Lung (tissue), 11 donors: ENCODE measurements at regions not wholly inside any gene's neighbourhood (a gene's known extent, or its start where the extent isn't known, plus 50 kb on each side); places are given as distances from the start of the nearest gene placed in this dataset.

ENCODE experiments used
- ATAC-seq: fragments of 200-7000 bp; cut with Tn5 transposase; one replicate; pipeline ENCODE4 v1.9.1; 2020; ENCODE audit warnings: moderate number of reproducible peaks; ENCODE audit not compliant: insufficient read depth, low FRiP score
- DNase-seq, 3 donors: peaks; one replicate each; pipeline ENCODE4 v3.0.0-alpha.2; 2013 to 2017
- H3K27ac ChIP-seq, 2 donors: one replicate each; pipeline ENCODE4 v1.5.1; 2013; ENCODE audit warnings: mild to moderate bottlenecking in 2 of 2, moderate library complexity in 2 of 2, control low read depth in 1 of 2, inconsistent platforms in 1 of 2, low read depth in 1 of 2, low read length in 1 of 2
- H3K27me3 ChIP-seq, 3 donors: one replicate each; pipeline ENCODE4 v1.5.1; 2013; ENCODE audit warnings: low read length in 2 of 3; ENCODE audit not compliant: control insufficient read depth in 3 of 3, insufficient read depth in 3 of 3
- H3K36me3 ChIP-seq, 4 donors: one replicate each; pipeline ENCODE4 v1.5.1; 2013; ENCODE audit warnings: low read length in 4 of 4, mild to moderate bottlenecking in 1 of 4, moderate library complexity in 1 of 4; ENCODE audit not compliant: control insufficient read depth in 4 of 4, insufficient read depth in 4 of 4
- H3K4me1 ChIP-seq, 5 donors: one replicate each; pipeline ENCODE4 v1.5.1; 2013; ENCODE audit warnings: low read length in 5 of 5, mild to moderate bottlenecking in 2 of 5, moderate library complexity in 1 of 5; ENCODE audit not compliant: control insufficient read depth in 5 of 5, insufficient read depth in 5 of 5
- H3K4me3 ChIP-seq: one replicate; pipeline ENCODE4 v1.5.1; 2013; ENCODE audit warnings: mild to moderate bottlenecking, control low read depth, moderate library complexity
- H3K9ac ChIP-seq, 2 donors: one replicate each; pipeline ENCODE4 v1.5.1; 2013; ENCODE audit warnings: low read length in 2 of 2, control low read depth in 1 of 2; ENCODE audit not compliant: insufficient read depth in 1 of 2
- H3K9me3 ChIP-seq, 4 donors: one replicate each; pipeline ENCODE4 v1.5.1; 2013; ENCODE audit warnings: low read length in 3 of 4, mild to moderate bottlenecking in 1 of 4, moderate library complexity in 1 of 4; ENCODE audit not compliant: control insufficient read depth in 4 of 4, insufficient read depth in 3 of 4
- WGBS, 2 donors: extraction: QIAGEN DNeasy Blood & Tissue Kit; methylation state at CpG; one replicate each; pipeline ENCODE4 v1.1.7; 2013; 5-methylcytosine and 5-hydroxymethylcytosine counted together
- TF ChIP-seq, protein P1 (sequence below): IDR thresholded peaks from 2 replicates; pipeline ENCODE4 v1.5.1; 2012; ENCODE audit warnings: mild to moderate bottlenecking; ENCODE audit errors: control extremely low read depth, extremely low read depth
- donor health status: control.
- donor health status: control.
- donor health status: Bipolar disorder and iron deficiency.
- donor health status: healthy.
- donor health status: DM: yes; HTN: yes; CAD: no.

DNA sequence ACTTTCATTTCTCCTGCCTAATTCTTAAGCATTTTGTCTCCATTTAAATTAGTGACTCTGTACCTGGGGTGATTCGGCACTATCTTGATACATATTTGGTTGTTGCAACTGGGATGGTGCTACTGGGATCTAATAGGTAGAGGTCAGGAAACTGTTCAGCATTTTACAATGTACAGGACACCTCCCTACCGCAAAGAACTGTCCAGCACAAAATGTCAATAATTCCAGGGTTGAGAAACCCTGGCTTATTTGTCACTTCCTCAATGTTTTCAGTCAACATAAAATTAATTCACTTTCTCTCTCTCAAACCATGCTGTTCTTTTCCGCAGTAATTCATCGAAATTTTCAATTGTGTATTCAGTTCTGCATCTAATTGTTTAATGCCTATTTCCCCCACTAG, 151.4 kb upstream of the CALCR start:
- H3K4me3 ChIP-seq = no peak overlapping the region
- H3K9me3 ChIP-seq = no peaks in the 10 kb centered on the region
- TF ChIP-seq, protein P1, sequence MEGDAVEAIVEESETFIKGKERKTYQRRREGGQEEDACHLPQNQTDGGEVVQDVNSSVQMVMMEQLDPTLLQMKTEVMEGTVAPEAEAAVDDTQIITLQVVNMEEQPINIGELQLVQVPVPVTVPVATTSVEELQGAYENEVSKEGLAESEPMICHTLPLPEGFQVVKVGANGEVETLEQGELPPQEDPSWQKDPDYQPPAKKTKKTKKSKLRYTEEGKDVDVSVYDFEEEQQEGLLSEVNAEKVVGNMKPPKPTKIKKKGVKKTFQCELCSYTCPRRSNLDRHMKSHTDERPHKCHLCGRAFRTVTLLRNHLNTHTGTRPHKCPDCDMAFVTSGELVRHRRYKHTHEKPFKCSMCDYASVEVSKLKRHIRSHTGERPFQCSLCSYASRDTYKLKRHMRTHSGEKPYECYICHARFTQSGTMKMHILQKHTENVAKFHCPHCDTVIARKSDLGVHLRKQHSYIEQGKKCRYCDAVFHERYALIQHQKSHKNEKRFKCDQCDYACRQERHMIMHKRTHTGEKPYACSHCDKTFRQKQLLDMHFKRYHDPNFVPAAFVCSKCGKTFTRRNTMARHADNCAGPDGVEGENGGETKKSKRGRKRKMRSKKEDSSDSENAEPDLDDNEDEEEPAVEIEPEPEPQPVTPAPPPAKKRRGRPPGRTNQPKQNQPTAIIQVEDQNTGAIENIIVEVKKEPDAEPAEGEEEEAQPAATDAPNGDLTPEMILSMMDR = no peak
- H3K36me3 ChIP-seq = no peaks in the 10 kb centered on the region
- no peak for DNase-seq
- H3K9ac ChIP-seq = no peak overlapping the region
- no peaks in the 10 kb centered on the region for H3K4me1 ChIP-seq
- 87 to 90% methylated on average over 4 of the region's 4 CpGs for WGBS, 2 donors
- no peak for ATAC-seq
- no peaks in the 10 kb centered on the region for H3K27me3 ChIP-seq
- no peak overlapping the region for H3K27ac ChIP-seq

DNA sequence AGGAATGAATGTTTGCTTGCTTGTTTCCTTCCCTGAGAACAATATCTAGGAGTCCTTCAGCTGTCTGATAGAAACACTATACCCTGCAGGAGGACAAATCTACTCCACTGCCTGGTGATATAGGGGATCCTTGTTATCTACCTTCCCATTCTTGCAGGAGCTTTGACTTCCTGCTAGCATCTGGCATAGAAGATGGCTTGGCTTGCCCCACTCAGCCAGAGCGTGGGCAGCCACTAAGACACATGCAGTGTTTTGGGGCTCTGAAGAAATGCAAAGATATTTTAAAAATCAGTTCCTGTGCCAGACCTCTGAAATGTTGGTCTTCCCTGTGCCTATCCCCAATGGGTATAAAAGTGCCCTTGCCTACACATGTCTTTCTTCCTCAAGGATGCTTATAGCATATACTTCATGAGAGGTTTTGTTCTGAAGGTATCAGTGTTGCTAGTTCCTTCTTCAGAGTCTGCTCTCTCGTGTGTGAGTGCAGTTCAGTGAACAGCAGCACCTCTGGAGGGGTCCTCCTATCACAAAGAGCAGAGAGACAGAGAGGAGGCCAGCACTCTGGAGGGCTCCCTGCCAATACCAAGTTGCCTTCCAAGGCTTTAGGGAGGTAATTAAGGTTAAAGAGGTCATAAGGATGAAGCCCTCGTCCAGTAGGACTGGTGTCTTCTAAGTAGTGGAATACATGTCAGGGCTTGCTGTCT, 149.1 kb upstream of the CALCR start:
- WGBS, 2 donors = 64 to 72% methylated on average over 3 of the region's 3 CpGs
- no peak overlapping the region for H3K4me3 ChIP-seq
- H3K36me3 ChIP-seq = no peaks in the 10 kb centered on the region
- ATAC-seq = no peak
- TF ChIP-seq, protein P1 = no peak
- H3K4me1 ChIP-seq = no peaks in the 10 kb centered on the region
- H3K27me3 ChIP-seq = no peaks in the 10 kb centered on the region
- no peak overlapping the region for H3K9ac ChIP-seq
- no peak overlapping the region for H3K27ac ChIP-seq
- no peak for DNase-seq
- no peaks in the 10 kb centered on the region for H3K9me3 ChIP-seq

DNA sequence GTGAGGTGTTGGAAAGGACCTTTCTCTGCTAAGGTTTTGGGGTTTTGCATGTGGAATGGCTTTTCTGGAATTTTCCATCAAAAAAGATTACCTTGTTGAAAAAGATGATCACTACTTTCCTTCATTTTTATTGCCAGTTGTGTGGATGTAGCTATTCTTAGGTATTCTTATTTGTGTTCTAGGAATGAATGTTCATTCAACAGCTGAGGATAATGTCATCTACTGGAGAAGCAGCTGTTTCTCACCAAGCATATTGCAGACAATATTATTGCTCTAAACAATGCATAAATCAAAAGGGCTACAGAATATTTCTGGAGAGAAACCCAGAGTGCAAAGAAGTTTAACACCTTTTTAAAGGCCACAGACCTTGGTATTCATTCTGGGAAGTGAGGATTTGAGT, 145.6 kb upstream of the CALCR start:
- Histone ChIP-seq H3K27me3 (no peaks in the 10 kb centered on the region), H3K9ac (no peak overlapping the region), H3K9me3 (no peaks in the 10 kb centered on the region), H3K4me1 (no peaks in the 10 kb centered on the region), H3K4me3 (no peak overlapping the region), H3K27ac (no peak overlapping the region), H3K36me3 (no peaks in the 10 kb centered on the region)
- ATAC-seq (no peak), DNase-seq (no peak)
- TF ChIP-seq, protein P1 = no peak

DNA sequence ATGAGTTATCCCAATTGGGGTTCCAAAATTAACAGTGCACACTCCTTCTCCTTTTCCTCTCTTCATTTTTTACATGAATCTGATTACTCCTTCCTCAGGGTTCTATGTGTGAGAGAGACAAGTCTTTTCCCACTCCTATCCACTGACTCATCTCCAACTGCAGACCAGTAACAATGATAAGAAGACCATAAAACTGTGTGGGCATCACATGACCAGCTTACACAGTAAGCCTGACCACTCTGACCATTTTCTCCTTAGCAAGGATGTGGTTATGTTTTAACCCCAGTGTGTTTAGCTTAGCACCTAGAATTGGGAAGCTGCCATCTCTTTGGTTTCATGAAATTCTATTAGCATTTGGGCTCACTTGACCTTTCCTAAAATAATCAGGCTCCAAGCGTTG, 145.0 kb upstream of the CALCR start:
- Histone ChIP-seq H3K9ac (no peak overlapping the region), H3K4me1 (no peaks in the 10 kb centered on the region), H3K27me3 (no peaks in the 10 kb centered on the region), H3K27ac (no peak overlapping the region), H3K36me3 (no peaks in the 10 kb centered on the region), H3K4me3 (no peak overlapping the region), H3K9me3 (no peaks in the 10 kb centered on the region)
- ATAC-seq (no peak), DNase-seq (no peak)
- 54 to 67% methylated on average over 1 of the region's 1 CpG for WGBS, 2 donors
- TF ChIP-seq, protein P1 = no peak
